Thyroid gland (tissue), 4 donors: ENCODE measurements at regions not wholly inside any gene's neighbourhood (a gene's known extent, or its start where the extent isn't known, plus 50 kb on each side); places are given as distances from the start of the nearest gene placed in this dataset.

Source experiments
- POLR2A ChIP-seq, 2 donors: fragments of 450-650 bp; IDR thresholded peaks; one replicate each; pipeline ENCODE4 v1.6.1; 2017; ENCODE audit warnings: antibody characterized with exemption in 2 of 2, mild to moderate bottlenecking in 2 of 2, moderate library complexity in 1 of 2
- TF ChIP-seq, protein P1 (sequence below), 6 experiments: fragments of 200-600 bp in 3 of 6; fragments of 450-650 bp in 3 of 6; sonication (generic) in 3 of 6; IDR thresholded peaks; one replicate each; pipeline ENCODE4 v1.5.1; 2016 to 2019; ENCODE audit warnings: antibody characterized with exemption in 6 of 6, mild to moderate bottlenecking in 2 of 6, inconsistent platforms in 1 of 6, moderate library complexity in 1 of 6

- TF ChIP-seq, protein P1, sequence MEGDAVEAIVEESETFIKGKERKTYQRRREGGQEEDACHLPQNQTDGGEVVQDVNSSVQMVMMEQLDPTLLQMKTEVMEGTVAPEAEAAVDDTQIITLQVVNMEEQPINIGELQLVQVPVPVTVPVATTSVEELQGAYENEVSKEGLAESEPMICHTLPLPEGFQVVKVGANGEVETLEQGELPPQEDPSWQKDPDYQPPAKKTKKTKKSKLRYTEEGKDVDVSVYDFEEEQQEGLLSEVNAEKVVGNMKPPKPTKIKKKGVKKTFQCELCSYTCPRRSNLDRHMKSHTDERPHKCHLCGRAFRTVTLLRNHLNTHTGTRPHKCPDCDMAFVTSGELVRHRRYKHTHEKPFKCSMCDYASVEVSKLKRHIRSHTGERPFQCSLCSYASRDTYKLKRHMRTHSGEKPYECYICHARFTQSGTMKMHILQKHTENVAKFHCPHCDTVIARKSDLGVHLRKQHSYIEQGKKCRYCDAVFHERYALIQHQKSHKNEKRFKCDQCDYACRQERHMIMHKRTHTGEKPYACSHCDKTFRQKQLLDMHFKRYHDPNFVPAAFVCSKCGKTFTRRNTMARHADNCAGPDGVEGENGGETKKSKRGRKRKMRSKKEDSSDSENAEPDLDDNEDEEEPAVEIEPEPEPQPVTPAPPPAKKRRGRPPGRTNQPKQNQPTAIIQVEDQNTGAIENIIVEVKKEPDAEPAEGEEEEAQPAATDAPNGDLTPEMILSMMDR (IDR thresholded peaks at IDR 0.05), result no peak
- no peak for TF ChIP-seq POLR2A (IDR thresholded peaks at IDR 0.05)
These were observed 460.4 kb upstream of the HS3ST1 start for GRCh38 chr4:11889099-11889498.
